GM21515 (cell line): ENCODE measurements at regions not wholly inside any gene's neighbourhood (a gene's known extent, or its start where the extent isn't known, plus 50 kb on each side); places are given as distances from the start of the nearest gene placed in this dataset.

ENCODE experiments used
- ATAC-seq: cut with Tn5 transposase; IDR thresholded peaks from one replicate; pipeline ENCODE4 v1.9.1; 2021; ENCODE audit not compliant: unreplicated experiment

GRCh38 chr2:147559070-147559725 lies 285.6 kb upstream of the ACVR2A start:
- no peak for ATAC-seq

- no peak for ATAC-seq
Observed at GRCh38 chr2:147558620-147559019, 286.2 kb upstream of the ACVR2A start.

- ATAC-seq, result no peak
Observed at GRCh38 chr2:147554521-147555107, 290.2 kb upstream of the ACVR2A start.

- ATAC-seq, result no peak
Observed at GRCh38 chr2:147553775-147554271, 291.0 kb upstream of the ACVR2A start.

GRCh38 chr2:147550995-147551731 lies 293.7 kb upstream of the ACVR2A start:
- ATAC-seq, result no peak

GRCh38 chr2:147549054-147549453 lies 295.8 kb upstream of the ACVR2A start:
- no peak for ATAC-seq

GRCh38 chr2:147548451-147548850 lies 296.4 kb upstream of the ACVR2A start:
- no peak for ATAC-seq

- ATAC-seq, result no peak
Observed at GRCh38 chr2:147547440-147547839, 297.4 kb upstream of the ACVR2A start.

- ATAC-seq, result no peak
Observed at GRCh38 chr2:147546109-147546508, 298.7 kb upstream of the ACVR2A start.

- no peak for ATAC-seq
Observed at GRCh38 chr2:147543056-147543455, 301.8 kb upstream of the ACVR2A start.

- ATAC-seq, result no peak
Observed at GRCh38 chr2:147542351-147542750, 302.5 kb upstream of the ACVR2A start.

- no peak for ATAC-seq
Observed at GRCh38 chr2:147541314-147541713, 303.5 kb upstream of the ACVR2A start.

- no peak for ATAC-seq
Observed at GRCh38 chr2:147538821-147539220, 306.0 kb upstream of the ACVR2A start.

GRCh38 chr2:147538088-147538487 lies 306.7 kb upstream of the ACVR2A start:
- no peak for ATAC-seq

GRCh38 chr2:147531269-147531668 lies 313.6 kb upstream of the ACVR2A start:
- no peak for ATAC-seq

- ATAC-seq, result no peak
Observed at GRCh38 chr2:147530033-147530432, 314.8 kb upstream of the ACVR2A start.

- no peak for ATAC-seq
Observed at GRCh38 chr2:147525819-147526489, 318.9 kb upstream of the ACVR2A start.

- ATAC-seq, result no peak
Observed at GRCh38 chr2:147524912-147525311, 319.9 kb upstream of the ACVR2A start.

- no peak for ATAC-seq
Observed at GRCh38 chr2:147523415-147523814, 321.4 kb upstream of the ACVR2A start.

GRCh38 chr2:147521936-147522335 lies 322.9 kb upstream of the ACVR2A start:
- ATAC-seq, result no peak

- no peak for ATAC-seq
Observed at GRCh38 chr2:147520817-147521216, 324.0 kb upstream of the ACVR2A start.

- ATAC-seq, result no peak
Observed at GRCh38 chr2:147519178-147519577, 325.7 kb upstream of the ACVR2A start.
